K562 (cell line): ENCODE measurements at regions not wholly inside any gene's neighbourhood (a gene's known extent, or its start where the extent isn't known, plus 50 kb on each side); places are given as distances from the start of the nearest gene placed in this dataset.

ENCODE experiments used
- ATAC-seq: fragments of 200-7000 bp; cut with Tn5 transposase; 3 replicates; pipeline ENCODE4 v1.9.1; 2020; ENCODE audit warnings: moderate library complexity
- BruUV-seq: library from RNA; stranded (reverse); fragments of 400-500 nt; replicated peaks from 2 replicates; lab custom pipeline; 2021; lab: Mats Ljungman, UMichigan
- CTCF ChIA-PET: fragments of 300-600 bp; formaldehyde crosslinking; extraction: SDS; loops from one replicate; lab custom pipeline; 2021; ENCODE audit warnings: low intra/inter-chr PET ratio; lab: Yijun Ruan, JAX
- POLR2A ChIA-PET: fragments of 300-600, 350-650 bp; sonication (Branson Sonifier 250); formaldehyde crosslinking; extraction: SDS; loops from one replicate; lab custom pipeline; 2021; ENCODE audit warnings: antibody characterized with exemption, inconsistent platforms; lab: Yijun Ruan, JAX
- DNase-seq, 4 experiments: peaks; one replicate each; pipeline versions ENCODE4 v3.0.0 to v3.0.0-alpha.2; 2011 to 2018; ENCODE audit warnings: low spot score in 3 of 4, mixed read lengths in 3 of 4; ENCODE audit errors: extremely low read depth in 1 of 4
- FAIRE-seq: peaks from 2 replicates; lab custom pipeline; 2011; peaks lifted over from hg19 to GRCh38; lab: Jason Lieb, UNC
- H2AFZ ChIP-seq: 2 replicates; pipeline ENCODE4 v1.6.0; 2011; ENCODE audit warnings: low read depth, low read length, control low read depth, inconsistent platforms
- H3K27ac ChIP-seq: fragments of 200-600 bp; 3 replicates; pipeline ENCODE4 v1.8.0; 2011; ENCODE audit warnings: low read depth, mild to moderate bottlenecking, control low read depth, inconsistent platforms, low read length, moderate library complexity, mixed read lengths; ENCODE audit errors: extremely low read depth
- H3K27me3 ChIP-seq, 2 experiments: fragments of 300-600 bp in 1 of 2; 2 replicates in 1 of 2; 3 replicates in 1 of 2; pipeline versions ENCODE4 v1.6.0 to v1.8.0; 2011; ENCODE audit warnings: inconsistent platforms in 2 of 2, low read length in 2 of 2, mild to moderate bottlenecking in 1 of 2, mixed read lengths in 1 of 2, moderate library complexity in 1 of 2; ENCODE audit not compliant: control insufficient read depth in 2 of 2, insufficient read depth in 2 of 2
- H3K36me3 ChIP-seq: fragments of 300-600 bp; 3 replicates; pipeline ENCODE4 v1.8.0; 2011; ENCODE audit warnings: mild to moderate bottlenecking, low read length, inconsistent platforms; ENCODE audit not compliant: control insufficient read depth, insufficient read depth
- H3K4me1 ChIP-seq, 2 experiments: fragments of 200-600 bp in 1 of 2; replicated peaks in 1 of 2; 2 replicates in 1 of 2; 3 replicates in 1 of 2; pipeline versions ENCODE4 v1.5.1 to v1.8.0; 2011; ENCODE audit warnings: inconsistent platforms in 2 of 2, low read length in 2 of 2, mild to moderate bottlenecking in 1 of 2, mixed read lengths in 1 of 2, moderate library complexity in 1 of 2; ENCODE audit not compliant: control insufficient read depth in 2 of 2, insufficient read depth in 2 of 2
- H3K4me2 ChIP-seq: 2 replicates; pipeline ENCODE4 v1.6.1; 2011; ENCODE audit warnings: low read length, control low read depth, inconsistent platforms, mixed read lengths; ENCODE audit not compliant: insufficient read depth
- H3K4me3 ChIP-seq: fragments of 200-600 bp; sonication (generic), shearing (Covaris generic); 2 replicates; pipeline ENCODE4 v1.5.1; 2016; ENCODE audit warnings: control low read depth, inconsistent platforms
- H3K79me2 ChIP-seq: fragments of 200-600 bp; 3 replicates; pipeline ENCODE4 v1.8.0; 2011; ENCODE audit warnings: low read length, inconsistent platforms; ENCODE audit not compliant: control insufficient read depth, insufficient read depth
- H3K9ac ChIP-seq, 2 experiments: 2 replicates each; pipeline versions ENCODE4 v1.6.0 to v1.6.1; 2011; ENCODE audit warnings: low read depth in 2 of 2, low read length in 2 of 2, control low read depth in 1 of 2, inconsistent platforms in 1 of 2, mild to moderate bottlenecking in 1 of 2, mixed read lengths in 1 of 2; ENCODE audit not compliant: insufficient read depth in 1 of 2
- H3K9me1 ChIP-seq: one replicate; pipeline ENCODE4 v1.6.0; 2011; ENCODE audit warnings: inconsistent platforms, mild to moderate bottlenecking, low read length, moderate library complexity; ENCODE audit not compliant: control insufficient read depth, insufficient read depth
- H3K9me3 ChIP-seq: replicated peaks from 2 replicates; pipeline ENCODE4 v1.5.1; 2011; ENCODE audit warnings: low read depth, low read length, inconsistent platforms; ENCODE audit not compliant: control insufficient read depth, insufficient read depth
- H4K20me1 ChIP-seq: replicated peaks from 2 replicates; pipeline ENCODE4 v1.6.1; 2011; ENCODE audit warnings: low read length, inconsistent platforms, mixed read lengths; ENCODE audit not compliant: control insufficient read depth, insufficient read depth
- CHD7 ChIP-seq: fragments of 200-600 bp; sonication (generic); IDR thresholded peaks from one replicate; pipeline ENCODE4 v1.6.1; 2012; ENCODE audit warnings: mild to moderate bottlenecking, low read depth, low read length, inconsistent platforms
- GTF2F1 ChIP-seq: IDR thresholded peaks from 2 replicates; pipeline ENCODE4 v1.6.1; 2011; ENCODE audit warnings: low read depth, low read length, improper control_type of control experiment
- MAFK ChIP-seq: IDR thresholded peaks from 2 replicates; pipeline ENCODE4 v1.6.1; 2011; ENCODE audit warnings: low read length, improper control_type of control experiment
- NCOA2 ChIP-seq, 2 experiments: fragments of 450-650 bp; IDR thresholded peaks; 2 replicates each; pipeline ENCODE4 v1.6.1; 2018; ENCODE audit warnings: mild to moderate bottlenecking in 2 of 2, moderate library complexity in 1 of 2; ENCODE audit not compliant: partially characterized antibody in 2 of 2
- PPARD ChIP-seq: fragments of 250-450 bp; sonication (Bioruptor Pico); IDR thresholded peaks from 2 replicates; pipeline ENCODE4 v1.8.0; 2022; ENCODE audit warnings: inconsistent platforms, mild to moderate bottlenecking, moderate library complexity
- RUNX1 ChIP-seq: sonication (generic); IDR thresholded peaks from 2 replicates; pipeline ENCODE4 v1.6.1; 2016; ENCODE audit warnings: antibody characterized with exemption, low read depth
- ZNF174 ChIP-seq: fragments of 250-450 bp; sonication (Bioruptor Pico); IDR thresholded peaks from 2 replicates; pipeline ENCODE4 v1.4.0; 2020; ENCODE audit warnings: mild to moderate bottlenecking
- WGBS: fragments of 100-300 bp; shearing (Covaris generic); methylation state at CpG from one replicate; pipeline ENCODE4 v1.1.6; 2016; ENCODE audit warnings: low coverage, mixed read lengths; ENCODE audit not compliant: insufficient coverage; ENCODE audit errors: missing lambda C conversion rate; 5-methylcytosine and 5-hydroxymethylcytosine counted together
- in situ Hi-C: fragments of 300-500 bp; cut with MboI; formaldehyde crosslinking; loops from 4 replicates; pipeline ENCODE4 v1.15.0; 2018; ENCODE audit warnings: inconsistent platforms, mixed read lengths
- intact Hi-C: fragments of 100-400 bp; cut with micrococcal nuclease; formaldehyde crosslinking; loops from 2 replicates; pipeline ENCODE4 v1.14.2; 2022

GRCh38 chr1:56287721-56288120 is 291.6 kb downstream of the PLPP3 start:
- Histone ChIP-seq H3K36me3 (no peaks in the 10 kb centered on the region), H3K4me1 (no peaks in the 10 kb centered on the region), H3K9me1 (no peaks in the 10 kb centered on the region), H3K27me3 (no peaks in the 10 kb centered on the region), H3K79me2 (no peaks in the 10 kb centered on the region), H3K27ac (no peak overlapping the region), H3K4me2 (no peak overlapping the region), H2AFZ (no peak overlapping the region), H3K9me3 (no peaks in the 10 kb centered on the region), H3K9ac (no peak overlapping the region), H3K4me3 (no peak overlapping the region), H4K20me1 (no peaks in the 10 kb centered on the region)
- DNase-seq, result no peak
- intact Hi-C loops (no loop called here), in situ Hi-C loops (no loop called here)
- WGBS, result 1% methylated on average over 5 of the region's 5 CpGs
- CTCF ChIA-PET, result no interaction called here
- no peak for TF ChIP-seq GTF2F1
- TF ChIP-seq ZNF174, result no peak
- no peak for TF ChIP-seq MAFK
- no peak for TF ChIP-seq CHD7
- no peak for TF ChIP-seq NCOA2 (IDR thresholded peaks at IDR 0.05; ENCODE audit: partially characterized antibody in 2 of 2)
- TF ChIP-seq PPARD (CRISPR knock-in tag), result no peak
- no peak for TF ChIP-seq RUNX1
- POLR2A ChIA-PET, result no interaction called here
- FAIRE-seq, result no peak
- ATAC-seq, result no peak
- BruUV-seq, result no TSS peak
